ENCODE measurements at regions not wholly inside any gene's neighbourhood (a gene's known extent, or its start where the extent isn't known, plus 50 kb on each side); places are given as distances from the start of the nearest gene placed in this dataset.

DNA sequence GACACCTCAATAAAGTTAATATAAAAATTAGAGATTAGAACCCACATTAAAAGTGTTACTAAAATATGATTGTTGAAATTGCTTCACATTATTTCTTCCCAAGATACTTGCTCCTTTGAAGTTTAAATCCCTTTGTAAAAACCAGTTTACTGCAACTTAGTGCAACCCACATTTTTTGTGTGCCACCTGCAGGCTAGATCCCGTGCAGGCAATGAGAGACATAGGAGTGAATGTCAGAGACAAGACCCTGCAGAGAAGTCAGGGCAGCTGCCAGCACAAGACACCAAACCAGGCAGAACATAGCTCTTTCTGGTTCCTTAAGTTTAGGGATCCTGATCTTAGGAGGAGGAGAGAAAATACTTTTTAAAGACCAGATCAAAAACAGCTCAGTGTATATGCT, 142.8 kb upstream of the MTNR1B start:
- H3K36me3 ChIP-seq (ENCODE audit: control insufficient read depth, insufficient read depth, low read length) = no peaks in the 10 kb centered on the region
- no peaks in the 10 kb centered on the region for H3K4me1 ChIP-seq (replicated peaks in 1 of 2; ENCODE audit: control insufficient read depth in 2 of 2, insufficient read depth in 2 of 2, low read length in 2 of 2)
- 0% methylated on average over 1 of the region's 1 CpG for WGBS (ENCODE audit: insufficient coverage, low coverage, missing lambda C conversion rate)
- no peaks in the 10 kb centered on the region for H4K20me1 ChIP-seq (replicated peaks; ENCODE audit: control insufficient read depth, insufficient read depth, low read length)
- CTCF ChIA-PET (ENCODE audit: low intra/inter-chr PET ratio) = no interaction called here
- no TSS peak for BruUV-seq (replicated peaks)
- no peak overlapping the region for H3K4me3 ChIP-seq
- H3K27me3 ChIP-seq (ENCODE audit: control insufficient read depth in 2 of 2, insufficient read depth in 2 of 2, low read length in 2 of 2) = no peaks in the 10 kb centered on the region
- no peak overlapping the region for H3K27ac ChIP-seq (ENCODE audit: extremely low read depth, low read depth, low read length)
- in situ Hi-C loops (cut with MboI) (no loop called here), intact Hi-C loops (cut with micrococcal nuclease) (no loop called here)
- FAIRE-seq (no peak), DNase-seq (ENCODE audit: extremely low read depth in 1 of 4, low spot score in 3 of 4) (no peak), ATAC-seq (no peak)
- no peak for TF ChIP-seq POLR2B (IDR thresholded peaks at IDR 0.05; ENCODE audit: low read depth, partially characterized antibody)
- TF ChIP-seq BCL6 (CRISPR knock-in tag; IDR thresholded peaks at IDR 0.05) = no peak
- no peak for TF ChIP-seq CHD1 (IDR thresholded peaks at IDR 0.05; ENCODE audit: low read length)
- no peak for TF ChIP-seq TGIF2 (CRISPR knock-in tag; IDR thresholded peaks at IDR 0.05)
- TF ChIP-seq POLR2AphosphoS5 (IDR thresholded peaks at IDR 0.05; ENCODE audit: control insufficient read depth, insufficient read depth, low read depth, low read length) = no peak
- TF ChIP-seq, protein P1, sequence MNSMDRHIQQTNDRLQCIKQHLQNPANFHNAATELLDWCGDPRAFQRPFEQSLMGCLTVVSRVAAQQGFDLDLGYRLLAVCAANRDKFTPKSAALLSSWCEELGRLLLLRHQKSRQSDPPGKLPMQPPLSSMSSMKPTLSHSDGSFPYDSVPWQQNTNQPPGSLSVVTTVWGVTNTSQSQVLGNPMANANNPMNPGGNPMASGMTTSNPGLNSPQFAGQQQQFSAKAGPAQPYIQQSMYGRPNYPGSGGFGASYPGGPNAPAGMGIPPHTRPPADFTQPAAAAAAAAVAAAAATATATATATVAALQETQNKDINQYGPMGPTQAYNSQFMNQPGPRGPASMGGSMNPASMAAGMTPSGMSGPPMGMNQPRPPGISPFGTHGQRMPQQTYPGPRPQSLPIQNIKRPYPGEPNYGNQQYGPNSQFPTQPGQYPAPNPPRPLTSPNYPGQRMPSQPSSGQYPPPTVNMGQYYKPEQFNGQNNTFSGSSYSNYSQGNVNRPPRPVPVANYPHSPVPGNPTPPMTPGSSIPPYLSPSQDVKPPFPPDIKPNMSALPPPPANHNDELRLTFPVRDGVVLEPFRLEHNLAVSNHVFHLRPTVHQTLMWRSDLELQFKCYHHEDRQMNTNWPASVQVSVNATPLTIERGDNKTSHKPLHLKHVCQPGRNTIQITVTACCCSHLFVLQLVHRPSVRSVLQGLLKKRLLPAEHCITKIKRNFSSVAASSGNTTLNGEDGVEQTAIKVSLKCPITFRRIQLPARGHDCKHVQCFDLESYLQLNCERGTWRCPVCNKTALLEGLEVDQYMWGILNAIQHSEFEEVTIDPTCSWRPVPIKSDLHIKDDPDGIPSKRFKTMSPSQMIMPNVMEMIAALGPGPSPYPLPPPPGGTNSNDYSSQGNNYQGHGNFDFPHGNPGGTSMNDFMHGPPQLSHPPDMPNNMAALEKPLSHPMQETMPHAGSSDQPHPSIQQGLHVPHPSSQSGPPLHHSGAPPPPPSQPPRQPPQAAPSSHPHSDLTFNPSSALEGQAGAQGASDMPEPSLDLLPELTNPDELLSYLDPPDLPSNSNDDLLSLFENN (IDR thresholded peaks at IDR 0.05; ENCODE audit: low read depth in 2 of 2, low read length in 2 of 2) = no peak
- no peak for TF ChIP-seq ILF3 (IDR thresholded peaks at IDR 0.05; ENCODE audit: borderline replicate concordance)
- no peak for TF ChIP-seq ZKSCAN8 (CRISPR knock-in tag; IDR thresholded peaks at IDR 0.05)
- no peak for TF ChIP-seq PCBP2 (IDR thresholded peaks at IDR 0.05; ENCODE audit: low read depth, low read length, poor library complexity, severe bottlenecking)
- no peak for TF ChIP-seq BACH1 (tag; IDR thresholded peaks at IDR 0.05)
- TF ChIP-seq RB1 (IDR thresholded peaks at IDR 0.05; ENCODE audit: low read depth) = no peak
- TF ChIP-seq NELFE (IDR thresholded peaks at IDR 0.05; ENCODE audit: insufficient read depth, insufficient read length) = no peak
- no peak for TF ChIP-seq NFXL1 (CRISPR knock-in tag; IDR thresholded peaks at IDR 0.05)
- no peaks in the 10 kb centered on the region for H3K79me2 ChIP-seq (ENCODE audit: control insufficient read depth, insufficient read depth, low read length)
- no peaks in the 10 kb centered on the region for H3K9me3 ChIP-seq (replicated peaks; ENCODE audit: control insufficient read depth, insufficient read depth, low read depth, low read length)
- POLR2A ChIA-PET = no interaction called here
- H3K9me1 ChIP-seq (ENCODE audit: control insufficient read depth, insufficient read depth, low read length) = no peaks in the 10 kb centered on the region
- no peak overlapping the region for H3K4me2 ChIP-seq (ENCODE audit: insufficient read depth, low read length)
- H2AFZ ChIP-seq (ENCODE audit: low read depth, low read length) = no peak overlapping the region
- no peak overlapping the region for H3K9ac ChIP-seq (ENCODE audit: insufficient read depth in 1 of 2, low read depth in 2 of 2, low read length in 2 of 2)

Data from K562 (cell line).